ENCODE measurements at regions not wholly inside any gene's neighbourhood (a gene's known extent, or its start where the extent isn't known, plus 50 kb on each side); places are given as distances from the start of the nearest gene placed in this dataset.
A peak's percentile ranks its signal among the peaks of the same experiment; 100 is the strongest.

DNA sequence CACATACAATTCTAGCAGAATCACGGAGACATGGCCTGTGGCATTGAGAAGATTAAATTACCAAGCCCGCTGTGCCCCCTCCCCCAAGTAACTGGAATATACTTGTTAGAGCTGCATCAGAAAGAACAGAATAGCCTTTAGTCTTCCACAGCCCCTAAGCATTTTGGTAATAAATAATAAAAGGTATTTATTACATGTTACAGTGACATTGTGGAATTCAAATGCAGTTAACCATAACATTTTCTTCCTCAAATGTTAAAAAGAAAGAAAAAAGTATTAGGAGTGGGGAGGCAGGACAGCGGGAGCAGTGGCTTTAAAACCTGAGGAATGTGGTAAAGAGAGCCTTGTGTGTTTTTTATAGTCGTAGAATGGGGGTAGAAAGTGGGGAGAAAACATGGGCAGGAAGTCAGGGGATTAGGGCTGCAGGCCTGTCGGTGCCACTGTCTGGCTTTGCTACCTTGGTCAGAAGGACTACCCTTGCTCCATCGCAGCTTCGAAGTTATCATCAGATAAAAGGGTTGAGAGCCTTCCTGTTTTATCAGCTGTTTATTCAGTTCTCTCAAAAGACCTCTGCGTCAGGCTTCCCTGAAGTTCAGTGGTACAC lies 255.9 kb downstream of the MSRB3 start:
- no peak for DNase-seq (ENCODE audit: low read depth)
- H3K4me3 ChIP-seq (ENCODE audit: low read depth, low read length) = no peak overlapping the region
- TF ChIP-seq, protein P1, sequence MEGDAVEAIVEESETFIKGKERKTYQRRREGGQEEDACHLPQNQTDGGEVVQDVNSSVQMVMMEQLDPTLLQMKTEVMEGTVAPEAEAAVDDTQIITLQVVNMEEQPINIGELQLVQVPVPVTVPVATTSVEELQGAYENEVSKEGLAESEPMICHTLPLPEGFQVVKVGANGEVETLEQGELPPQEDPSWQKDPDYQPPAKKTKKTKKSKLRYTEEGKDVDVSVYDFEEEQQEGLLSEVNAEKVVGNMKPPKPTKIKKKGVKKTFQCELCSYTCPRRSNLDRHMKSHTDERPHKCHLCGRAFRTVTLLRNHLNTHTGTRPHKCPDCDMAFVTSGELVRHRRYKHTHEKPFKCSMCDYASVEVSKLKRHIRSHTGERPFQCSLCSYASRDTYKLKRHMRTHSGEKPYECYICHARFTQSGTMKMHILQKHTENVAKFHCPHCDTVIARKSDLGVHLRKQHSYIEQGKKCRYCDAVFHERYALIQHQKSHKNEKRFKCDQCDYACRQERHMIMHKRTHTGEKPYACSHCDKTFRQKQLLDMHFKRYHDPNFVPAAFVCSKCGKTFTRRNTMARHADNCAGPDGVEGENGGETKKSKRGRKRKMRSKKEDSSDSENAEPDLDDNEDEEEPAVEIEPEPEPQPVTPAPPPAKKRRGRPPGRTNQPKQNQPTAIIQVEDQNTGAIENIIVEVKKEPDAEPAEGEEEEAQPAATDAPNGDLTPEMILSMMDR (conservative IDR thresholded peaks at IDR 0.05; ENCODE audit: low read depth, low read length) = no peak

DNA sequence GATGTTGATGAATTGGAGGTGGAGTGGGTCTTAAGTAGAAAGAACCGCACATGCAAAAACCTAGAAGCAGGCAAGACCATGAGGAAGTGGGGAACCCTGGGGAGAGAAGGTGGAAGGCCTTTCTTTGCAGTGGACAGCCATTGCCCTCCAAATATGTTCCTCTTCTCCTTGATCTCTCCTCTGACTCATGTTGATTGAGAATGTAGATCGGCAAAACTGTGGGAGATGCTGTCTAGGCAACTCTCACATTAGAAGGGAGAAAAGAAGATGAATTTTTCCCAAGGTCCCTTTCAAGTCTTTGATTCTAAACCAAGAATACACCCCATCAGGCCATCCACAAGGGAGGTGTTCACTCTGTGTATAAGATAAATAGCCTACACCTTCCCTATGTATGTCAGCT lies 257.5 kb downstream of the MSRB3 start:
- H3K4me3 ChIP-seq (ENCODE audit: low read depth, low read length) = no peak overlapping the region
- TF ChIP-seq, protein P1 (conservative IDR thresholded peaks at IDR 0.05; ENCODE audit: low read depth, low read length) = no peak
- DNase-seq (ENCODE audit: low read depth) = no peak

DNA sequence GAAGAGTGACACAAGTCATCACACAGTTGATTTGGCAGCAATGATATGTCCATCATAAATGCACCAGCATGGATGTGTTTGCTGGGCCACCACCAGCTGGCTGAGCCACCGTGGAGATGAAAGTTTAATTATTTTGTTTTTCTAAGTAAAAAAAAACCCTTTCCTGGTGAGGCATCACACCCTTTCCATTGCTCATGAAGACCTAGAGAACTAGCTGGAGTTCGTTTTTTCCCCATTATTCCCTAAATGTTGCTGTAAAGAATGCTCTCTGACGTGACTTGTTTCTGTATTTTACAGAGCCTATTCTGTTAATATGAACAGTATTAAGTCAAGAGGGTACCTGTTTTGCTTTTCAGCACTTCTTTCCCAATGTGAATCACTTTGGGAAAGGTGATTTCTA lies 257.9 kb downstream of the MSRB3 start:
- no peak for DNase-seq (ENCODE audit: low read depth)
- H3K4me3 ChIP-seq (ENCODE audit: low read depth, low read length) = no peak overlapping the region
- TF ChIP-seq, protein P1 (conservative IDR thresholded peaks at IDR 0.05; ENCODE audit: low read depth, low read length) = no peak

DNA sequence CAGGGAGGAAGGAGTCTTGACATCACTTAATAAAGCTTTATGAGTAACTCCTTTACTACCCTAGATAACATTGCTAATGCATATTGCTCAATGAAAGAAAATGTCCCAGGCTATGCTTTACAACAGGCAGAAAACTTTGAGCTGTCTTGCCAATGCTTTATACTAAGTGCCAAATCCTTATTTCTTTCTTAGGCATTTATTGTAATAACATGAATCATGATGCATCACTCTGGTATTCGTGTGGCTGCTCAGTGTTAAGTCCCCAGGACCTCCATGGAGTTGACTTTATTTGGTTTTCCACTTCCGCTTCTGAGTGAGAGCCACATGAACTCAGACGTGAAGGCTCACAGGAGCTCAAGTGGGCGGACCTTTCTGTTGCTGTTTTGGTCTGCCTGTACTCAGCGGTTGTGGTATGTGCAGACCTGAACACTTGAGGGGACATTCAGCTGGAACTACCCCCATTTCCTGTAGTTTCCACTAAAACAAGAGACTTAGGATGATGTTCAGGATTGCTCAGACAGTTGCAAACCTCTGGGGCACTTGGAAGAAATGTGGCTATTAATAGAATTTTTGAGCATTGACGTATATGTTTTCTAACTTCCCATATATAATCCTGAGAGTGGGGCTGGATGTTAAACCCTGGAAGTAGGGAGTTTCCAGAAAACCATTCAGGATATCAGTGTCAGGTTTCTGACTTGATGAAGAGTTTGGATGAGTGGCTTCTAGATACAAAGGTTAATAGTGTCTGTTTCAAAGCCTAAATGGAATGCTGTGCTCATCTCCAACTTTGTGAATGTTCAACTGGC lies 258.6 kb downstream of the MSRB3 start:
- TF ChIP-seq, protein P1 (conservative IDR thresholded peaks at IDR 0.05; ENCODE audit: low read depth, low read length) = no peak

DNA sequence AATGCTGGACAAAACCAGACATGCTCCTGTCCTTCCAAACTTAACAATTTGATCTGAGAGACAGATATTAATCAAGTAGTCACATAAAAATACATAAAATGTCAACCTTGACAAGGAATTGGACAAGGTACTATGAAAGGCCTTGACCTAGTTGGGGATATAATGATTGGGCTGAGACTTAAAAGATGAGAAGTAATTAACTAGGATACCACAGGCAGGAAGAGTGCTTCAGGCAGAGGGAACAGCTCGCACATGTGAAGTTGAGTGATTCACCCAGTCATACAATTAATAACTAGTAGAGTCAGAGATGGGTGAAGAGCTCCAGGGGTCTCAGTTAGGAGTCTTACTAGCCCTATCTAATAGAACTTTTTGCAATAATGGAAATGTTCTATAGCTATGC lies 259.5 kb downstream of the MSRB3 start:
- TF ChIP-seq, protein P1 (conservative IDR thresholded peaks at IDR 0.05; ENCODE audit: low read depth, low read length) = no peak
- H3K4me3 ChIP-seq (ENCODE audit: low read depth, low read length) = no peak overlapping the region

More for the DNA sequence above, 258.6 kb downstream of the MSRB3 start:
- peak; percentile 100 for DNase-seq (ENCODE audit: low read depth)
- no peak overlapping the region for H3K4me3 ChIP-seq (ENCODE audit: low read depth, low read length)

DNA sequence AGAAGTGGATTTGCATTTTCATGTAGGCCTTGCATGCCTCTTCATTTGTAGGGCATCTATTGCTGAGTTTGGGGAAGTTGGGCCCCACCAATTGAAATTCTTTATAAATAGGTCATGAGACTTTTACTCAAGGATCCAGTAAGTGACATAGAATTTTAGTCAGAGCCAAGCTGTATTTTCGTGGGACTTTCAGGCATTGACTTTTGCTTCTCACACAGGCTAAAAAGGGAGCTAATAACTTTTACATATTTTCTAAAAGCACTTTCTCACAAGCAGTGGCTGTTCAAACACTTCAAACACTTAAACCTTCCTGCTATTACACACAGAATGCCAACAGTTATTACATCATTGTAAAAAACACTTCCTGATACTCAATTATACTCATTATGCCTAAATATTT lies 260.5 kb downstream of the MSRB3 start:
- no peak overlapping the region for H3K4me3 ChIP-seq (ENCODE audit: low read depth, low read length)
- TF ChIP-seq, protein P1 (conservative IDR thresholded peaks at IDR 0.05; ENCODE audit: low read depth, low read length) = no peak
- no peak for DNase-seq (ENCODE audit: low read depth)

More for the DNA sequence above, 259.5 kb downstream of the MSRB3 start:
- DNase-seq (ENCODE audit: low read depth) = no peak
